ENCODE measurements at regions not wholly inside any gene's neighbourhood (a gene's known extent, or its start where the extent isn't known, plus 50 kb on each side); places are given as distances from the start of the nearest gene placed in this dataset.

DNA sequence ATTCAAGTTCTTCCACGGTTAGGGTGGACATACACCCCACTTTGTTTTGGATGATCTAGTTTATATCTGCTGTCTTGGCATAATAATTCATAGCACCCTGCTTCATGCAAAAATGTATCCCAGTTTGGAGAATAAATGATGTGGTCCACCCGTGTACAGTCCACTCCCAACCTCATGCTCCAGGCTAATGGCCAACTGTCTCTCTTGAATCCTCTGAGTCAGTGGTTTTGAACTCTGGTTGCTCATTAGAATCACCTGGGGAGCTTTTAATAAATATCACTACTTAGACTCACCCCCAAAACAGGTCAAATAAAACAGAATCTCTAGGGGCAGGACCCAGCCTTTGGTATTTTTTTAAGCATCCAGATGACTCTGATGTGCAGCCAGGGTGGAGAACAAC is 78.5 kb downstream of the SDC1 start:
- TF ChIP-seq, protein P1, sequence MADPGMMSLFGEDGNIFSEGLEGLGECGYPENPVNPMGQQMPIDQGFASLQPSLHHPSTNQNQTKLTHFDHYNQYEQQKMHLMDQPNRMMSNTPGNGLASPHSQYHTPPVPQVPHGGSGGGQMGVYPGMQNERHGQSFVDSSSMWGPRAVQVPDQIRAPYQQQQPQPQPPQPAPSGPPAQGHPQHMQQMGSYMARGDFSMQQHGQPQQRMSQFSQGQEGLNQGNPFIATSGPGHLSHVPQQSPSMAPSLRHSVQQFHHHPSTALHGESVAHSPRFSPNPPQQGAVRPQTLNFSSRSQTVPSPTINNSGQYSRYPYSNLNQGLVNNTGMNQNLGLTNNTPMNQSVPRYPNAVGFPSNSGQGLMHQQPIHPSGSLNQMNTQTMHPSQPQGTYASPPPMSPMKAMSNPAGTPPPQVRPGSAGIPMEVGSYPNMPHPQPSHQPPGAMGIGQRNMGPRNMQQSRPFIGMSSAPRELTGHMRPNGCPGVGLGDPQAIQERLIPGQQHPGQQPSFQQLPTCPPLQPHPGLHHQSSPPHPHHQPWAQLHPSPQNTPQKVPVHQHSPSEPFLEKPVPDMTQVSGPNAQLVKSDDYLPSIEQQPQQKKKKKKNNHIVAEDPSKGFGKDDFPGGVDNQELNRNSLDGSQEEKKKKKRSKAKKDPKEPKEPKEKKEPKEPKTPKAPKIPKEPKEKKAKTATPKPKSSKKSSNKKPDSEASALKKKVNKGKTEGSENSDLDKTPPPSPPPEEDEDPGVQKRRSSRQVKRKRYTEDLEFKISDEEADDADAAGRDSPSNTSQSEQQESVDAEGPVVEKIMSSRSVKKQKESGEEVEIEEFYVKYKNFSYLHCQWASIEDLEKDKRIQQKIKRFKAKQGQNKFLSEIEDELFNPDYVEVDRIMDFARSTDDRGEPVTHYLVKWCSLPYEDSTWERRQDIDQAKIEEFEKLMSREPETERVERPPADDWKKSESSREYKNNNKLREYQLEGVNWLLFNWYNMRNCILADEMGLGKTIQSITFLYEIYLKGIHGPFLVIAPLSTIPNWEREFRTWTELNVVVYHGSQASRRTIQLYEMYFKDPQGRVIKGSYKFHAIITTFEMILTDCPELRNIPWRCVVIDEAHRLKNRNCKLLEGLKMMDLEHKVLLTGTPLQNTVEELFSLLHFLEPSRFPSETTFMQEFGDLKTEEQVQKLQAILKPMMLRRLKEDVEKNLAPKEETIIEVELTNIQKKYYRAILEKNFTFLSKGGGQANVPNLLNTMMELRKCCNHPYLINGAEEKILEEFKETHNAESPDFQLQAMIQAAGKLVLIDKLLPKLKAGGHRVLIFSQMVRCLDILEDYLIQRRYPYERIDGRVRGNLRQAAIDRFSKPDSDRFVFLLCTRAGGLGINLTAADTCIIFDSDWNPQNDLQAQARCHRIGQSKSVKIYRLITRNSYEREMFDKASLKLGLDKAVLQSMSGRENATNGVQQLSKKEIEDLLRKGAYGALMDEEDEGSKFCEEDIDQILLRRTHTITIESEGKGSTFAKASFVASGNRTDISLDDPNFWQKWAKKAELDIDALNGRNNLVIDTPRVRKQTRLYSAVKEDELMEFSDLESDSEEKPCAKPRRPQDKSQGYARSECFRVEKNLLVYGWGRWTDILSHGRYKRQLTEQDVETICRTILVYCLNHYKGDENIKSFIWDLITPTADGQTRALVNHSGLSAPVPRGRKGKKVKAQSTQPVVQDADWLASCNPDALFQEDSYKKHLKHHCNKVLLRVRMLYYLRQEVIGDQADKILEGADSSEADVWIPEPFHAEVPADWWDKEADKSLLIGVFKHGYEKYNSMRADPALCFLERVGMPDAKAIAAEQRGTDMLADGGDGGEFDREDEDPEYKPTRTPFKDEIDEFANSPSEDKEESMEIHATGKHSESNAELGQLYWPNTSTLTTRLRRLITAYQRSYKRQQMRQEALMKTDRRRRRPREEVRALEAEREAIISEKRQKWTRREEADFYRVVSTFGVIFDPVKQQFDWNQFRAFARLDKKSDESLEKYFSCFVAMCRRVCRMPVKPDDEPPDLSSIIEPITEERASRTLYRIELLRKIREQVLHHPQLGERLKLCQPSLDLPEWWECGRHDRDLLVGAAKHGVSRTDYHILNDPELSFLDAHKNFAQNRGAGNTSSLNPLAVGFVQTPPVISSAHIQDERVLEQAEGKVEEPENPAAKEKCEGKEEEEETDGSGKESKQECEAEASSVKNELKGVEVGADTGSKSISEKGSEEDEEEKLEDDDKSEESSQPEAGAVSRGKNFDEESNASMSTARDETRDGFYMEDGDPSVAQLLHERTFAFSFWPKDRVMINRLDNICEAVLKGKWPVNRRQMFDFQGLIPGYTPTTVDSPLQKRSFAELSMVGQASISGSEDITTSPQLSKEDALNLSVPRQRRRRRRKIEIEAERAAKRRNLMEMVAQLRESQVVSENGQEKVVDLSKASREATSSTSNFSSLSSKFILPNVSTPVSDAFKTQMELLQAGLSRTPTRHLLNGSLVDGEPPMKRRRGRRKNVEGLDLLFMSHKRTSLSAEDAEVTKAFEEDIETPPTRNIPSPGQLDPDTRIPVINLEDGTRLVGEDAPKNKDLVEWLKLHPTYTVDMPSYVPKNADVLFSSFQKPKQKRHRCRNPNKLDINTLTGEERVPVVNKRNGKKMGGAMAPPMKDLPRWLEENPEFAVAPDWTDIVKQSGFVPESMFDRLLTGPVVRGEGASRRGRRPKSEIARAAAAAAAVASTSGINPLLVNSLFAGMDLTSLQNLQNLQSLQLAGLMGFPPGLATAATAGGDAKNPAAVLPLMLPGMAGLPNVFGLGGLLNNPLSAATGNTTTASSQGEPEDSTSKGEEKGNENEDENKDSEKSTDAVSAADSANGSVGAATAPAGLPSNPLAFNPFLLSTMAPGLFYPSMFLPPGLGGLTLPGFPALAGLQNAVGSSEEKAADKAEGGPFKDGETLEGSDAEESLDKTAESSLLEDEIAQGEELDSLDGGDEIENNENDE (IDR thresholded peaks at IDR 0.05; ENCODE audit: insufficient replicate concordance, low read length): no peak
- TF ChIP-seq GABPA (IDR thresholded peaks at IDR 0.05; ENCODE audit: borderline replicate concordance, insufficient read depth, low read length) (no peak), CTCF (IDR thresholded peaks at IDR 0.05; ENCODE audit: control extremely low read depth in 1 of 3, insufficient read depth in 1 of 3, low read depth in 1 of 3, low read length in 3 of 3) (no peak), POLR2A (IDR thresholded peaks at IDR 0.05; ENCODE audit: control extremely low read depth in 1 of 2, low read depth in 2 of 2, low read length in 2 of 2) (no peak)
